DND-41 (cell line): ENCODE measurements at regions not wholly inside any gene's neighbourhood (a gene's known extent, or its start where the extent isn't known, plus 50 kb on each side); places are given as distances from the start of the nearest gene placed in this dataset.

Experiments used
- ATAC-seq: fragments of 200-7000 bp; cut with Tn5 transposase; 3 replicates; pipeline ENCODE4 v1.9.1; 2021; ENCODE audit warnings: low read depth; ENCODE audit not compliant: insufficient read depth
- DNase-seq: peaks from one replicate; pipeline ENCODE4 v3.0.0-alpha.2; 2020
- H2AFZ ChIP-seq: 2 replicates; pipeline ENCODE4 v1.6.0; 2012; ENCODE audit warnings: low read depth, low read length
- H3K27ac ChIP-seq: 2 replicates; pipeline ENCODE4 v1.5.1; 2012; ENCODE audit warnings: low read length, inconsistent platforms
- H3K27me3 ChIP-seq: fragments of 200-600 bp; sonication (generic); 2 replicates; pipeline ENCODE4 v1.6.0; 2012; ENCODE audit warnings: low read length, mild to moderate bottlenecking, inconsistent platforms; ENCODE audit not compliant: insufficient read depth, poor library complexity
- H3K36me3 ChIP-seq: 2 replicates; pipeline ENCODE4 v1.5.1; 2012; ENCODE audit warnings: low read length, inconsistent platforms; ENCODE audit not compliant: insufficient read depth
- H3K4me1 ChIP-seq: 2 replicates; pipeline ENCODE4 v1.5.1; 2012; ENCODE audit warnings: mild to moderate bottlenecking, low read length; ENCODE audit not compliant: insufficient read depth
- H3K4me2 ChIP-seq: 2 replicates; pipeline ENCODE4 v1.6.0; 2012; ENCODE audit warnings: mild to moderate bottlenecking, moderate library complexity, low read length, inconsistent platforms; ENCODE audit not compliant: insufficient read depth
- H3K4me3 ChIP-seq, 2 experiments: fragments of 200-600 bp in 1 of 2; shearing (Covaris generic) in 1 of 2; 2 replicates each; pipeline ENCODE4 v1.5.1; 2012 to 2016; ENCODE audit warnings: inconsistent platforms in 2 of 2, low read length in 2 of 2, mild to moderate bottlenecking in 2 of 2, low read depth in 1 of 2, moderate library complexity in 1 of 2
- H3K79me2 ChIP-seq: 2 replicates; pipeline ENCODE4 v1.6.0; 2012; ENCODE audit warnings: low read length, inconsistent platforms; ENCODE audit not compliant: insufficient read depth
- H3K9ac ChIP-seq: 2 replicates; pipeline ENCODE4 v1.6.0; 2012; ENCODE audit warnings: low read depth, mild to moderate bottlenecking, inconsistent platforms, low read length, moderate library complexity
- H3K9me3 ChIP-seq: 2 replicates; pipeline ENCODE4 v1.5.1; 2012; ENCODE audit warnings: low read length, moderate library complexity, mild to moderate bottlenecking, inconsistent platforms; ENCODE audit not compliant: insufficient read depth, severe bottlenecking
- H4K20me1 ChIP-seq: 2 replicates; pipeline ENCODE4 v1.6.0; 2012; ENCODE audit warnings: low read length; ENCODE audit not compliant: insufficient read depth
- EZH2 ChIP-seq: IDR thresholded peaks from 3 replicates; pipeline ENCODE4 v1.6.1; 2012; ENCODE audit warnings: borderline replicate concordance, low read depth, mild to moderate bottlenecking, moderate library complexity, low read length, inconsistent platforms; ENCODE audit not compliant: severe bottlenecking
- TF ChIP-seq, protein P1 (sequence below): IDR thresholded peaks from 2 replicates; pipeline ENCODE4 v1.5.1; 2012; ENCODE audit warnings: borderline replicate concordance, low read length, moderate library complexity, mild to moderate bottlenecking; ENCODE audit not compliant: poor library complexity, severe bottlenecking; ENCODE audit errors: extremely low read depth

- ATAC-seq: no peak
- no peaks in the 10 kb centered on the region for H3K9me3 ChIP-seq
- no peak overlapping the region for H2AFZ ChIP-seq
- no peak overlapping the region for H3K9ac ChIP-seq
- H3K27ac ChIP-seq: no peak overlapping the region
- H4K20me1 ChIP-seq: no peaks in the 10 kb centered on the region
- no peaks in the 10 kb centered on the region for H3K4me1 ChIP-seq
- DNase-seq: no peak
- H3K27me3 ChIP-seq: no peaks in the 10 kb centered on the region
- TF ChIP-seq, protein P1, sequence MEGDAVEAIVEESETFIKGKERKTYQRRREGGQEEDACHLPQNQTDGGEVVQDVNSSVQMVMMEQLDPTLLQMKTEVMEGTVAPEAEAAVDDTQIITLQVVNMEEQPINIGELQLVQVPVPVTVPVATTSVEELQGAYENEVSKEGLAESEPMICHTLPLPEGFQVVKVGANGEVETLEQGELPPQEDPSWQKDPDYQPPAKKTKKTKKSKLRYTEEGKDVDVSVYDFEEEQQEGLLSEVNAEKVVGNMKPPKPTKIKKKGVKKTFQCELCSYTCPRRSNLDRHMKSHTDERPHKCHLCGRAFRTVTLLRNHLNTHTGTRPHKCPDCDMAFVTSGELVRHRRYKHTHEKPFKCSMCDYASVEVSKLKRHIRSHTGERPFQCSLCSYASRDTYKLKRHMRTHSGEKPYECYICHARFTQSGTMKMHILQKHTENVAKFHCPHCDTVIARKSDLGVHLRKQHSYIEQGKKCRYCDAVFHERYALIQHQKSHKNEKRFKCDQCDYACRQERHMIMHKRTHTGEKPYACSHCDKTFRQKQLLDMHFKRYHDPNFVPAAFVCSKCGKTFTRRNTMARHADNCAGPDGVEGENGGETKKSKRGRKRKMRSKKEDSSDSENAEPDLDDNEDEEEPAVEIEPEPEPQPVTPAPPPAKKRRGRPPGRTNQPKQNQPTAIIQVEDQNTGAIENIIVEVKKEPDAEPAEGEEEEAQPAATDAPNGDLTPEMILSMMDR: no peak
- no peak for TF ChIP-seq EZH2
- no peak overlapping the region for H3K4me3 ChIP-seq
- H3K36me3 ChIP-seq: no peaks in the 10 kb centered on the region
- no peaks in the 10 kb centered on the region for H3K79me2 ChIP-seq
- no peak overlapping the region for H3K4me2 ChIP-seq
Observed at GRCh38 chr5:164224236-164224635, 718.8 kb downstream of the MAT2B start.

DNA sequence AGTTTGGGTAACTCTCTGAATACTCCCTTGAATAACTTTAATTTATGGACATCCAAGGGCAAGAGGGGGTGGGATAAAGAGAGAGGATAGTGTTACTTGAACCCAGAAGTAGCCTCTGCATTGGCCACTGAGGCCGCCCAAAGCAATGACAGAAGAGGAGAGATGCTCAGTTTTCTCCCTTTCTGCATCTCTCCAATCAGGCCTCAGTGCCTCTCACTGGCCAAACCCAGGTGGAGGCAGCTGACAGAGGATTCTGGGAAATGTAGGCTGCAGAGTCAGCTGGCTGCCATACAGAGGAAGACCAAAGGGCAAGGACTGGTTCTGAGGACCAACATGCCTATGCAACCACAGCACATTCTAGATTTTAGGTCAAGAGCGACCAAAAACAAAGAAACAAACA, 719.4 kb downstream of the MAT2B start:
- no peaks in the 10 kb centered on the region for H4K20me1 ChIP-seq
- DNase-seq: no peak
- H3K9ac ChIP-seq: no peak overlapping the region
- no peaks in the 10 kb centered on the region for H3K27me3 ChIP-seq
- ATAC-seq: no peak
- no peaks in the 10 kb centered on the region for H3K9me3 ChIP-seq
- no peak overlapping the region for H3K27ac ChIP-seq
- no peak overlapping the region for H2AFZ ChIP-seq
- H3K36me3 ChIP-seq: no peaks in the 10 kb centered on the region
- TF ChIP-seq, protein P1: no peak
- TF ChIP-seq EZH2: no peak
- H3K4me1 ChIP-seq: no peaks in the 10 kb centered on the region
- no peaks in the 10 kb centered on the region for H3K79me2 ChIP-seq
- H3K4me2 ChIP-seq: no peak overlapping the region
- H3K4me3 ChIP-seq: no peak overlapping the region

DNA sequence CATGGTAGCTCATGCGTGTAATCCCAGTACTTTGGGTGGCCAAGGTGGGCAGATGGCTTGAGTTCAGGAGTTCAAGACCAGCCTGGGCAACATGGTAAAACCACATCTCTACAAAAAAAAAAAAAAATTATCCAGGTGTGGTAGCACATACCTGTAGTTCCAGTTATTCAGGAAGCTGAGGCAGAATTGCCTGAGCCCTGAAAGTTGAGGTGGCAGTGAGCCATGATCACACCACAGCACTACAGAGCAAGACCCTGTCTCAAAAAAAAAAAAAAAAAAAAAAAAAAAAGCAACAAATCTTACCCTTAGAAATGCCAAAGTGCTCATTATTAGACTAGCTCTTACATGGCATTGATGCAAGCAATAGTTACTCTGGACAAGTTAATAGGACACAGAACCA, 724.9 kb downstream of the MAT2B start:
- no peak overlapping the region for H2AFZ ChIP-seq
- no peaks in the 10 kb centered on the region for H3K36me3 ChIP-seq
- ATAC-seq (no peak), DNase-seq (no peak)
- H3K4me1 ChIP-seq: no peaks in the 10 kb centered on the region
- no peak overlapping the region for H3K4me3 ChIP-seq
- no peaks in the 10 kb centered on the region for H3K9me3 ChIP-seq
- TF ChIP-seq EZH2: no peak
- TF ChIP-seq, protein P1: no peak
- H3K79me2 ChIP-seq: no peaks in the 10 kb centered on the region
- no peak overlapping the region for H3K9ac ChIP-seq
- no peaks in the 10 kb centered on the region for H3K27me3 ChIP-seq
- H3K27ac ChIP-seq: no peak overlapping the region
- H3K4me2 ChIP-seq: no peak overlapping the region
- no peaks in the 10 kb centered on the region for H4K20me1 ChIP-seq

GRCh38 chr5:164233791-164234190, 728.4 kb downstream of the MAT2B start:
- ATAC-seq (no peak), DNase-seq (no peak)
- Histone ChIP-seq H3K79me2 (no peaks in the 10 kb centered on the region), H3K9ac (no peak overlapping the region), H3K27ac (no peak overlapping the region), H3K27me3 (no peaks in the 10 kb centered on the region), H3K4me1 (no peaks in the 10 kb centered on the region), H3K9me3 (no peaks in the 10 kb centered on the region), H3K36me3 (no peaks in the 10 kb centered on the region), H3K4me3 (no peak overlapping the region), H4K20me1 (no peaks in the 10 kb centered on the region), H2AFZ (no peak overlapping the region), H3K4me2 (no peak overlapping the region)
- TF ChIP-seq, protein P1: no peak
- TF ChIP-seq EZH2: no peak
